Sigmoid colon (tissue), 4 donors: ENCODE measurements at regions not wholly inside any gene's neighbourhood (a gene's known extent, or its start where the extent isn't known, plus 50 kb on each side); places are given as distances from the start of the nearest gene placed in this dataset.

Source experiments
- CTCF ChIP-seq, 4 experiments: fragments of 450-650 bp in 3 of 4; fragments of 200-600 bp in 1 of 4; IDR thresholded peaks; one replicate each; pipeline ENCODE4 v1.5.1; 2016 to 2019; ENCODE audit warnings: antibody characterized with exemption in 4 of 4, mild to moderate bottlenecking in 3 of 4, moderate library complexity in 2 of 4
- EP300 ChIP-seq, 4 donors: sonication (generic); formaldehyde crosslinking; IDR thresholded peaks; one replicate each; pipeline ENCODE4 v1.6.1; 2017; ENCODE audit warnings: antibody characterized with exemption in 4 of 4
- POLR2A ChIP-seq, 2 donors: fragments of 450-650 bp; IDR thresholded peaks; one replicate each; pipeline ENCODE4 v1.6.1; 2016; ENCODE audit warnings: antibody characterized with exemption in 2 of 2, mild to moderate bottlenecking in 2 of 2, moderate library complexity in 2 of 2
- POLR2AphosphoS5 ChIP-seq, 4 donors: sonication (generic); formaldehyde crosslinking; IDR thresholded peaks; one replicate each; pipeline ENCODE4 v1.6.1; 2017; ENCODE audit warnings: antibody characterized with exemption in 4 of 4

GRCh38 chr6:79863566-79863965, 83.8 kb downstream of the ELOVL4 start:
- TF ChIP-seq CTCF (IDR thresholded peaks at IDR 0.05) (no peak), EP300 (IDR thresholded peaks at IDR 0.05) (no peak), POLR2A (IDR thresholded peaks at IDR 0.05) (no peak), POLR2AphosphoS5 (IDR thresholded peaks at IDR 0.05) (no peak)
